Umbilical cord (tissue), 1 donor: ENCODE measurements at regions not wholly inside any gene's neighbourhood (a gene's known extent, or its start where the extent isn't known, plus 50 kb on each side); places are given as distances from the start of the nearest gene placed in this dataset.
"Not testable (repeated sequence)": the region's sequence is repeated elsewhere in the genome, so short reads cannot be mapped to it uniquely, and the experiment has no call there.

Experiments used
- DNase-seq: peaks from one replicate; pipeline ENCODE4 v3.0.0-alpha.2; 2015; ENCODE audit warnings: low spot score

GRCh38 chr4:183044924-183045640, 54.0 kb upstream of the WWC2 start:
- not testable (repeated sequence) for DNase-seq

GRCh38 chr4:183038436-183038835, 60.6 kb upstream of the WWC2 start:
- DNase-seq: no peak

GRCh38 chr4:183035726-183036415, 63.2 kb upstream of the WWC2 start:
- DNase-seq: no peak

- no peak for DNase-seq
Measured at GRCh38 chr4:183035256-183035655, 63.8 kb upstream of the WWC2 start.

GRCh38 chr4:183030823-183031222, 68.2 kb upstream of the WWC2 start:
- DNase-seq: no peak

GRCh38 chr4:183030309-183030708, 68.7 kb upstream of the WWC2 start:
- DNase-seq: no peak

- DNase-seq: no peak
Measured at GRCh38 chr4:183029365-183029764, 69.7 kb upstream of the WWC2 start.

GRCh38 chr4:183026701-183027100, 72.4 kb upstream of the WWC2 start:
- no peak for DNase-seq

- no peak for DNase-seq
Measured at GRCh38 chr4:183022617-183023016, 76.4 kb upstream of the WWC2 start.

GRCh38 chr4:183017962-183018361, 81.1 kb upstream of the WWC2 start:
- no peak for DNase-seq

- no peak for DNase-seq
Measured at GRCh38 chr4:183014361-183015084, 84.5 kb upstream of the WWC2 start.

- DNase-seq: no peak
Measured at GRCh38 chr4:183013730-183014002, 85.4 kb upstream of the WWC2 start.

GRCh38 chr4:183012879-183013729, 86.0 kb upstream of the WWC2 start:
- DNase-seq: no peak

GRCh38 chr4:183011213-183011907, 87.7 kb upstream of the WWC2 start:
- no peak for DNase-seq

GRCh38 chr4:183008492-183008891, 90.6 kb upstream of the WWC2 start:
- DNase-seq: no peak

- not testable (repeated sequence) for DNase-seq
Measured at GRCh38 chr4:183004370-183004769, 87.2 kb upstream of the DCTD start.

GRCh38 chr4:182994171-182994570, 77.0 kb upstream of the DCTD start:
- DNase-seq: no peak

- no peak for DNase-seq
Measured at GRCh38 chr4:182978152-182978827, 61.1 kb upstream of the DCTD start.

GRCh38 chr4:182975806-182976205, 58.6 kb upstream of the DCTD start:
- DNase-seq: peak; percentile 3

- no peak for DNase-seq
Measured at GRCh38 chr4:182973941-182974340, 56.8 kb upstream of the DCTD start.

- DNase-seq: peak; percentile 19
Measured at GRCh38 chr4:182973511-182973911, 56.3 kb upstream of the DCTD start.
